Activated CD4-positive, alpha-beta T cell treated with anti-CD3 and anti-CD28 coated beads for 36 hours (primary cell): ENCODE measurements at regions not wholly inside any gene's neighbourhood (a gene's known extent, or its start where the extent isn't known, plus 50 kb on each side); places are given as distances from the start of the nearest gene placed in this dataset.

Experiments
- ATAC-seq: fragments of 200-7000 bp; cut with Tn5 transposase; one replicate; pipeline ENCODE4 v1.10.0; 2021; ENCODE audit warnings: mild to moderate bottlenecking, moderate library complexity
- CTCF ChIA-PET: fragments of 350-600 bp; sonication (Branson Sonifier 250); formaldehyde crosslinking; loops from one replicate; lab custom pipeline; 2021; ENCODE audit warnings: antibody characterized with exemption; lab: Charles Lee
- POLR2A ChIA-PET: fragments of 350-600 bp; sonication (Branson Sonifier 250); formaldehyde crosslinking; loops from one replicate; lab custom pipeline; 2021; ENCODE audit warnings: antibody characterized with exemption, inconsistent platforms; lab: Charles Lee
- DNase-seq: peaks from one replicate; pipeline ENCODE4 v3.0.0-alpha.2; 2020
- H3K27ac Mint-ChIP-seq: one replicate; pipeline ENCODE4 v1.8.0; 2021; ENCODE audit warnings: mixed read lengths
- H3K27me3 Mint-ChIP-seq: one replicate; pipeline ENCODE4 v1.8.0; 2021; ENCODE audit warnings: mixed read lengths
- H3K36me3 Mint-ChIP-seq: one replicate; pipeline ENCODE4 v1.8.0; 2021; ENCODE audit warnings: low read depth, mixed read lengths
- H3K4me1 Mint-ChIP-seq: one replicate; pipeline ENCODE4 v1.8.0; 2021; ENCODE audit warnings: mixed read lengths
- H3K4me3 Mint-ChIP-seq: one replicate; pipeline ENCODE4 v1.8.0; 2021; ENCODE audit warnings: mild to moderate bottlenecking, moderate library complexity, mixed read lengths
- H3K9me3 Mint-ChIP-seq: one replicate; pipeline ENCODE4 v1.8.0; 2021; ENCODE audit warnings: low read depth, mixed read lengths
- intact Hi-C, 2 experiments: fragments of 100-400 bp; cut with DNase I in 1 of 2; cut with micrococcal nuclease in 1 of 2; formaldehyde crosslinking; loops; one replicate each; pipeline versions ENCODE4 v1.14.2 to v1.15.1; 2022 to 2024; cut with DNase I, micrococcal nuclease

GRCh38 chr15:81765816-81766215, 280.0 kb downstream of the MEX3B start:
- no peak for ATAC-seq
- Mint-ChIP-seq H3K36me3 (no peaks in the 10 kb centered on the region), H3K4me1 (no peaks in the 10 kb centered on the region), H3K27me3 (peaks cover 3% of the 10 kb centered on the region), H3K4me3 (no peak overlapping the region), H3K9me3 (no peaks in the 10 kb centered on the region), H3K27ac (no peak overlapping the region)
- CTCF ChIA-PET, result no interaction called here
- POLR2A ChIA-PET, result no interaction called here
- DNase-seq, result no peak
- intact Hi-C loops, result no loop called here

GRCh38 chr15:81763304-81763703, 282.5 kb downstream of the MEX3B start:
- Mint-ChIP-seq H3K36me3 (no peaks in the 10 kb centered on the region), H3K27ac (no peak overlapping the region), H3K4me3 (no peak overlapping the region), H3K9me3 (no peaks in the 10 kb centered on the region), H3K4me1 (no peaks in the 10 kb centered on the region), H3K27me3 (peaks cover 4% of the 10 kb centered on the region)
- intact Hi-C loops, result no loop called here
- POLR2A ChIA-PET, result no interaction called here
- no peak for DNase-seq
- no peak for ATAC-seq
- CTCF ChIA-PET, result no interaction called here

DNA sequence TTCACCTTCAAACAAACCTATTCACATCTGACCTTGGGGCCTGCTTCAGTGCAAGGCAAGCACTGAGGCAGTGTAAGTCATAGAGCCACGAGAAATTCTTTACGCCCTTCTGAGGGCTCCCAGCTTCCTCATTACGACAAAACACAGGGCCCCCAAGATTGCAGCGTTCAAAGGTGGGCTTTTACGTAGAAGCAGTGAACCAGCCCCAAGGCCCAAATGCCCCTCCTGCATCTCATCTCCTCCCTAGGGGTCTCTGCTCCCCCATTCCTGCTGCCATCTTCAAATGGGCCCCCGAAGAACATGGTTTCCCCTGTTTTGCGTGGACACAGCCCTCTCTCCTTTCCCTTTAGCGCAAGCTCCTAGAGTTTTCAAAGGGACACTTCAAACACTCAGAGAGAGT, 285.1 kb downstream of the MEX3B start:
- H3K9me3 Mint-ChIP-seq, result no peaks in the 10 kb centered on the region
- CTCF ChIA-PET, result interaction anchor here (1.0 kb wide), 1 partner anchor 11 kb away, joined by 3 read pairs; no protein-coding TSS in a partner anchor

GRCh38 chr15:81758818-81759284, 287.0 kb downstream of the MEX3B start:
- ChIA-PET POLR2A (no interaction called here), CTCF (no interaction called here)
- H3K4me3 Mint-ChIP-seq, result no peak overlapping the region
- DNase-seq, result no peak
- no peaks in the 10 kb centered on the region for H3K9me3 Mint-ChIP-seq
- peaks cover 4% of the 10 kb centered on the region for H3K27me3 Mint-ChIP-seq
- intact Hi-C loops, result no loop called here
- no peak overlapping the region for H3K27ac Mint-ChIP-seq
- H3K36me3 Mint-ChIP-seq, result no peaks in the 10 kb centered on the region
- ATAC-seq, result no peak
- no peaks in the 10 kb centered on the region for H3K4me1 Mint-ChIP-seq

More for the DNA sequence above, 285.1 kb downstream of the MEX3B start:
- POLR2A ChIA-PET, result no interaction called here
- Mint-ChIP-seq H3K36me3 (no peaks in the 10 kb centered on the region), H3K4me3 (no peak overlapping the region), H3K27ac (no peak overlapping the region), H3K27me3 (peaks cover 4% of the 10 kb centered on the region), H3K4me1 (no peaks in the 10 kb centered on the region)
- no peak for ATAC-seq
- no peak for DNase-seq
- intact Hi-C loops, result no loop called here

GRCh38 chr15:81755626-81756025, 290.2 kb downstream of the MEX3B start:
- H3K4me1 Mint-ChIP-seq, result no peaks in the 10 kb centered on the region
- no peaks in the 10 kb centered on the region for H3K9me3 Mint-ChIP-seq
- CTCF ChIA-PET, result no interaction called here
- H3K4me3 Mint-ChIP-seq, result no peak overlapping the region
- intact Hi-C loops, result no loop called here
- no peak for DNase-seq
- no peaks in the 10 kb centered on the region for H3K36me3 Mint-ChIP-seq
- H3K27ac Mint-ChIP-seq, result no peak overlapping the region
- ATAC-seq, result no peak
- POLR2A ChIA-PET, result no interaction called here
- peaks cover 2% of the 10 kb centered on the region for H3K27me3 Mint-ChIP-seq

DNA sequence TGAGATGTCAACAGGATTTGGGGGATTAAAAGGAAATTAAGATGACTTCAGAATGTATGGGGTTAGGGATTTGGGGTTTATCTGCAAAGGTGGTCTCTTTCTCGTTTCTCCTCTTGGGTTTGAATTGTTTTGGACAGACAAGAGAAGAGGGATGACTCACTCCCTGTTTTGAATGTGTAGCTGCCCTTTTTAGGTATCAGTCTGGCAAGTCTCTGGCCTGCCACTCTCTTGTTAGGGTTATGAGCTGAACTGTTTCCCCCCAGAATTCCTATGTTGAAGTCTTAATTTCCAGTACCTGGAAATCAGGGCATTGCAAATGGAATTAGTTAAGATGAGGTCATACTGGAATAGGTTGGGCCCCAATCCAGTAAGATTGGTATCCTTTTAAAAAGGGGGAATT, 291.7 kb downstream of the MEX3B start:
- H3K4me3 Mint-ChIP-seq, result no peak overlapping the region
- peaks cover 2% of the 10 kb centered on the region for H3K27me3 Mint-ChIP-seq
- no peak for DNase-seq
- intact Hi-C loops, result no loop called here
- no peak for ATAC-seq
- ChIA-PET POLR2A (no interaction called here), CTCF (interaction anchor here (0.8 kb wide), 1 partner anchor 186 kb away, joined by 3 read pairs; no protein-coding TSS in a partner anchor)
- no peak overlapping the region for H3K27ac Mint-ChIP-seq
- H3K4me1 Mint-ChIP-seq, result no peaks in the 10 kb centered on the region
- no peaks in the 10 kb centered on the region for H3K36me3 Mint-ChIP-seq
- H3K9me3 Mint-ChIP-seq, result no peaks in the 10 kb centered on the region

- Mint-ChIP-seq H3K4me1 (no peaks in the 10 kb centered on the region), H3K9me3 (no peaks in the 10 kb centered on the region), H3K27ac (no peak overlapping the region), H3K4me3 (no peak overlapping the region), H3K36me3 (no peaks in the 10 kb centered on the region), H3K27me3 (no peaks in the 10 kb centered on the region)
- ATAC-seq (no peak), DNase-seq (no peak)
- CTCF ChIA-PET, result interaction anchor here (0.7 kb wide), 1 partner anchor 345 kb away, joined by 3 read pairs; no protein-coding TSS in a partner anchor
- intact Hi-C loops, result no loop called here
- POLR2A ChIA-PET, result no interaction called here
Observed at GRCh38 chr15:81752974-81753373, 292.8 kb downstream of the MEX3B start.

GRCh38 chr15:81752546-81752942, 293.3 kb downstream of the MEX3B start:
- CTCF ChIA-PET, result interaction anchor here (0.6 to 0.7 kb wide), 2 partner anchors 75 to 345 kb away, joined by 3 to 4 read pairs; no protein-coding TSS in a partner anchor
- intact Hi-C loops, result no loop called here

GRCh38 chr15:81751816-81752545, 293.8 kb downstream of the MEX3B start:
- Mint-ChIP-seq H3K4me1 (no peaks in the 10 kb centered on the region), H3K9me3 (no peaks in the 10 kb centered on the region), H3K4me3 (no peak overlapping the region), H3K27ac (no peak overlapping the region), H3K36me3 (no peaks in the 10 kb centered on the region), H3K27me3 (no peaks in the 10 kb centered on the region)
- CTCF ChIA-PET, result interaction anchor here (0.6 to 0.7 kb wide), 2 partner anchors 74 to 344 kb away, joined by 3 to 4 read pairs; no protein-coding TSS in a partner anchor
- DNase-seq, result no peak
- intact Hi-C loops, result no loop called here
- POLR2A ChIA-PET, result no interaction called here
- no peak for ATAC-seq

More at GRCh38 chr15:81752546-81752942, 293.3 kb downstream of the MEX3B start:
- Mint-ChIP-seq H3K36me3 (no peaks in the 10 kb centered on the region), H3K9me3 (no peaks in the 10 kb centered on the region), H3K27ac (no peak overlapping the region), H3K4me1 (no peaks in the 10 kb centered on the region), H3K4me3 (no peak overlapping the region), H3K27me3 (no peaks in the 10 kb centered on the region)
- no peak for DNase-seq
- POLR2A ChIA-PET, result no interaction called here
- no peak for ATAC-seq

- no peaks in the 10 kb centered on the region for H3K4me1 Mint-ChIP-seq
- H3K27me3 Mint-ChIP-seq, result no peaks in the 10 kb centered on the region
- no peak overlapping the region for H3K27ac Mint-ChIP-seq
- intact Hi-C loops, result no loop called here
- H3K9me3 Mint-ChIP-seq, result no peaks in the 10 kb centered on the region
- no peak overlapping the region for H3K4me3 Mint-ChIP-seq
- DNase-seq, result no peak
- POLR2A ChIA-PET, result no interaction called here
- no peaks in the 10 kb centered on the region for H3K36me3 Mint-ChIP-seq
- CTCF ChIA-PET, result no interaction called here
- no peak for ATAC-seq
Observed at GRCh38 chr15:81751256-81751655, 294.6 kb downstream of the MEX3B start.

DNA sequence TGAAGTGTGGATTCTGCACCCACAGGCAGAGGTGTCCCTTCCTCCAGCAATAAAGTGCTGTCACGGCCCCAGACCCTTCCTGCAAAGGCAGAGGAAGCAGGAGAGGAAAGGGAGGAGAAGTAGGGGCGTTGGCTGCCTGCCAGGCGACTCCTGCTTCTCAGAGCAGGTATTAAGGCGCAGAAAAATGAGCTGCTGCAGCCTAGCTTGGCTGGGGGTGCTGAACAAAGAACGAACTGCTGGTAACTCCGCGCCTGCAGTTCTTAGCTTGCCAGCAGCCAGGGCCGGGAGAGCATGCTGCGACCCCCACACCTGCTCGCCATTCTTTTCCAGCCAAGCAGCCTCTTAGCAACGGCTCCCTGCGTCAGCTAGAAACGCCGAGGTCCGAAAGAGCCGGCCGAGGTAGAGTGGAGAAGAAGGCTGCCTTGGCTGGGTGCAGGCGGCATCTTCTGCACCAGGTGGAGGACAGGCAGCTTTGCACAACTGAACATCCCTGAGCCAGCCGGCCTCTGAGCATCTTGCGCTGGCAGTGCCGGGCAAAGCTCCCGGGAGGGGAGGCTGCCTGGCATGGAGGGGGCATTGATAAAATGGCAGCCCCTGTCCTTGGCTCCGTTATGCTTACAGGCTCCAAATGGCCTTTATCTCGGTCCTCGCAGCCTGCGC, 296.0 kb downstream of the MEX3B start:
- Mint-ChIP-seq H3K36me3 (no peaks in the 10 kb centered on the region), H3K4me3 (no peak overlapping the region), H3K27me3 (no peaks in the 10 kb centered on the region), H3K9me3 (no peaks in the 10 kb centered on the region), H3K4me1 (no peaks in the 10 kb centered on the region), H3K27ac (no peak overlapping the region)
- ATAC-seq, result no peak
- POLR2A ChIA-PET, result no interaction called here
- no peak for DNase-seq
- intact Hi-C loops, result no loop called here
- CTCF ChIA-PET, result interaction anchor here (0.6 to 1.5 kb wide), 3 partner anchors 10 to 65 kb away, joined by 3 to 8 read pairs (median 3); no protein-coding TSS in a partner anchor

GRCh38 chr15:81747482-81747881, 298.3 kb downstream of the MEX3B start:
- no peak for ATAC-seq
- POLR2A ChIA-PET, result no interaction called here
- no peaks in the 10 kb centered on the region for H3K36me3 Mint-ChIP-seq

More at GRCh38 chr15:81747482-81747881, 298.3 kb downstream of the MEX3B start:
- no peak overlapping the region for H3K4me3 Mint-ChIP-seq
- no peak overlapping the region for H3K27ac Mint-ChIP-seq
- CTCF ChIA-PET, result no interaction called here
- no peaks in the 10 kb centered on the region for H3K4me1 Mint-ChIP-seq
- no peaks in the 10 kb centered on the region for H3K27me3 Mint-ChIP-seq
- DNase-seq, result no peak
- H3K9me3 Mint-ChIP-seq, result no peaks in the 10 kb centered on the region
- intact Hi-C loops, result no loop called here
